K562 (cell line): ENCODE measurements at regions not wholly inside any gene's neighbourhood (a gene's known extent, or its start where the extent isn't known, plus 50 kb on each side); places are given as distances from the start of the nearest gene placed in this dataset.
"Not testable (repeated sequence)": the region's sequence is repeated elsewhere in the genome, so short reads cannot be mapped to it uniquely, and the experiment has no call there.

Source experiments
- ATAC-seq: fragments of 200-7000 bp; cut with Tn5 transposase; 3 replicates; pipeline ENCODE4 v1.9.1; 2020; ENCODE audit warnings: moderate library complexity
- BruUV-seq: library from RNA; stranded (reverse); fragments of 400-500 nt; replicated peaks from 2 replicates; lab custom pipeline; 2021; lab: Mats Ljungman, UMichigan
- CTCF ChIA-PET: fragments of 300-600 bp; formaldehyde crosslinking; extraction: SDS; loops from one replicate; lab custom pipeline; 2021; ENCODE audit warnings: low intra/inter-chr PET ratio; lab: Yijun Ruan, JAX
- POLR2A ChIA-PET: fragments of 300-600, 350-650 bp; sonication (Branson Sonifier 250); formaldehyde crosslinking; extraction: SDS; loops from one replicate; lab custom pipeline; 2021; ENCODE audit warnings: antibody characterized with exemption, inconsistent platforms; lab: Yijun Ruan, JAX
- DNase-seq, 4 experiments: peaks; one replicate each; pipeline versions ENCODE4 v3.0.0 to v3.0.0-alpha.2; 2011 to 2018; ENCODE audit warnings: low spot score in 3 of 4, mixed read lengths in 3 of 4; ENCODE audit errors: extremely low read depth in 1 of 4
- FAIRE-seq: peaks from 2 replicates; lab custom pipeline; 2011; peaks lifted over from hg19 to GRCh38; lab: Jason Lieb, UNC
- H2AFZ ChIP-seq: 2 replicates; pipeline ENCODE4 v1.6.0; 2011; ENCODE audit warnings: low read depth, low read length, control low read depth, inconsistent platforms
- H3K27ac ChIP-seq: fragments of 200-600 bp; 3 replicates; pipeline ENCODE4 v1.8.0; 2011; ENCODE audit warnings: low read depth, mild to moderate bottlenecking, control low read depth, inconsistent platforms, low read length, moderate library complexity, mixed read lengths; ENCODE audit errors: extremely low read depth
- H3K27me3 ChIP-seq, 2 experiments: fragments of 300-600 bp in 1 of 2; 2 replicates in 1 of 2; 3 replicates in 1 of 2; pipeline versions ENCODE4 v1.6.0 to v1.8.0; 2011; ENCODE audit warnings: inconsistent platforms in 2 of 2, low read length in 2 of 2, mild to moderate bottlenecking in 1 of 2, mixed read lengths in 1 of 2, moderate library complexity in 1 of 2; ENCODE audit not compliant: control insufficient read depth in 2 of 2, insufficient read depth in 2 of 2
- H3K36me3 ChIP-seq: fragments of 300-600 bp; 3 replicates; pipeline ENCODE4 v1.8.0; 2011; ENCODE audit warnings: mild to moderate bottlenecking, low read length, inconsistent platforms; ENCODE audit not compliant: control insufficient read depth, insufficient read depth
- H3K4me1 ChIP-seq, 2 experiments: fragments of 200-600 bp in 1 of 2; replicated peaks in 1 of 2; 2 replicates in 1 of 2; 3 replicates in 1 of 2; pipeline versions ENCODE4 v1.5.1 to v1.8.0; 2011; ENCODE audit warnings: inconsistent platforms in 2 of 2, low read length in 2 of 2, mild to moderate bottlenecking in 1 of 2, mixed read lengths in 1 of 2, moderate library complexity in 1 of 2; ENCODE audit not compliant: control insufficient read depth in 2 of 2, insufficient read depth in 2 of 2
- H3K4me2 ChIP-seq: 2 replicates; pipeline ENCODE4 v1.6.1; 2011; ENCODE audit warnings: low read length, control low read depth, inconsistent platforms, mixed read lengths; ENCODE audit not compliant: insufficient read depth
- H3K4me3 ChIP-seq: fragments of 200-600 bp; sonication (generic), shearing (Covaris generic); 2 replicates; pipeline ENCODE4 v1.5.1; 2016; ENCODE audit warnings: control low read depth, inconsistent platforms
- H3K79me2 ChIP-seq: fragments of 200-600 bp; 3 replicates; pipeline ENCODE4 v1.8.0; 2011; ENCODE audit warnings: low read length, inconsistent platforms; ENCODE audit not compliant: control insufficient read depth, insufficient read depth
- H3K9ac ChIP-seq, 2 experiments: 2 replicates each; pipeline versions ENCODE4 v1.6.0 to v1.6.1; 2011; ENCODE audit warnings: low read depth in 2 of 2, low read length in 2 of 2, control low read depth in 1 of 2, inconsistent platforms in 1 of 2, mild to moderate bottlenecking in 1 of 2, mixed read lengths in 1 of 2; ENCODE audit not compliant: insufficient read depth in 1 of 2
- H3K9me1 ChIP-seq: one replicate; pipeline ENCODE4 v1.6.0; 2011; ENCODE audit warnings: inconsistent platforms, mild to moderate bottlenecking, low read length, moderate library complexity; ENCODE audit not compliant: control insufficient read depth, insufficient read depth
- H3K9me3 ChIP-seq: replicated peaks from 2 replicates; pipeline ENCODE4 v1.5.1; 2011; ENCODE audit warnings: low read depth, low read length, inconsistent platforms; ENCODE audit not compliant: control insufficient read depth, insufficient read depth
- H4K20me1 ChIP-seq: replicated peaks from 2 replicates; pipeline ENCODE4 v1.6.1; 2011; ENCODE audit warnings: low read length, inconsistent platforms, mixed read lengths; ENCODE audit not compliant: control insufficient read depth, insufficient read depth
- ERF ChIP-seq: fragments of 450-650 bp; formaldehyde crosslinking; IDR thresholded peaks from 2 replicates; pipeline ENCODE4 v1.4.0; 2020; ENCODE audit warnings: mild to moderate bottlenecking, mixed read lengths
- HMG20B ChIP-seq: fragments of 250-450 bp; sonication (Bioruptor Pico); IDR thresholded peaks from 2 replicates; pipeline ENCODE4 v1.5.0; 2021; ENCODE audit warnings: mild to moderate bottlenecking
- NUFIP1 ChIP-seq: fragments of 450-650 bp; IDR thresholded peaks from 2 replicates; pipeline ENCODE4 v1.6.1; 2018; ENCODE audit not compliant: partially characterized antibody
- RAD21 ChIP-seq, 2 experiments: fragments of 250-450 bp in 1 of 2; fragments of 450-650 bp in 1 of 2; sonication (Bioruptor Pico) in 1 of 2; formaldehyde crosslinking in 1 of 2; IDR thresholded peaks in 1 of 2; conservative IDR thresholded peaks in 1 of 2; 2 replicates each; pipeline versions ENCODE4 v1.4.0 to v1.8.0; 2020 to 2022; ENCODE audit warnings: mild to moderate bottlenecking in 2 of 2, moderate library complexity in 1 of 2
- SRSF1 ChIP-seq: fragments of 200-400 bp; formaldehyde crosslinking; IDR thresholded peaks from 2 replicates; pipeline ENCODE4 v1.6.1; 2017; ENCODE audit warnings: mild to moderate bottlenecking, low read depth, low read length, moderate library complexity
- TGIF2 ChIP-seq: sonication (generic); formaldehyde crosslinking; IDR thresholded peaks from 2 replicates; pipeline ENCODE4 v1.8.1; 2022; ENCODE audit warnings: mild to moderate bottlenecking, missing genetic modification reagents, moderate library complexity
- TRIM28 ChIP-seq: fragments of 450-650 bp; IDR thresholded peaks from 2 replicates; pipeline ENCODE4 v1.6.1; 2017
- ZKSCAN1 ChIP-seq: fragments of 150-350 bp; IDR thresholded peaks from 2 replicates; pipeline ENCODE4 v1.6.1; 2016; ENCODE audit warnings: low read depth, low read length
- ZNF764 ChIP-seq: fragments of 250-450 bp; sonication (Bioruptor Pico); IDR thresholded peaks from 2 replicates; pipeline ENCODE4 v1.4.0; 2020; ENCODE audit warnings: low read depth, mild to moderate bottlenecking, moderate library complexity
- WGBS: fragments of 100-300 bp; shearing (Covaris generic); methylation state at CpG from one replicate; pipeline ENCODE4 v1.1.6; 2016; ENCODE audit warnings: low coverage, mixed read lengths; ENCODE audit not compliant: insufficient coverage; ENCODE audit errors: missing lambda C conversion rate; 5-methylcytosine and 5-hydroxymethylcytosine counted together
- in situ Hi-C: fragments of 300-500 bp; cut with MboI; formaldehyde crosslinking; loops from 4 replicates; pipeline ENCODE4 v1.15.0; 2018; ENCODE audit warnings: inconsistent platforms, mixed read lengths
- intact Hi-C: fragments of 100-400 bp; cut with micrococcal nuclease; formaldehyde crosslinking; loops from 2 replicates; pipeline ENCODE4 v1.14.2; 2022
- TF ChIP-seq, protein P1 (sequence below): fragments of 250-450 bp; sonication (Bioruptor Pico); IDR thresholded peaks from 2 replicates; pipeline ENCODE4 v1.8.0; 2022; ENCODE audit warnings: inconsistent platforms, mild to moderate bottlenecking, moderate library complexity, borderline replicate concordance
- TF ChIP-seq, protein P2 (sequence below): IDR thresholded peaks from 2 replicates; pipeline ENCODE4 v1.6.1; 2011; ENCODE audit not compliant: insufficient read length; ENCODE audit errors: extremely low read depth
- TF ChIP-seq, protein P3 (sequence below): sonication (generic); formaldehyde crosslinking; IDR thresholded peaks from 2 replicates; pipeline ENCODE4 v1.8.1; 2023; ENCODE audit warnings: missing genetic modification reagents, mild to moderate bottlenecking, borderline replicate concordance

DNA sequence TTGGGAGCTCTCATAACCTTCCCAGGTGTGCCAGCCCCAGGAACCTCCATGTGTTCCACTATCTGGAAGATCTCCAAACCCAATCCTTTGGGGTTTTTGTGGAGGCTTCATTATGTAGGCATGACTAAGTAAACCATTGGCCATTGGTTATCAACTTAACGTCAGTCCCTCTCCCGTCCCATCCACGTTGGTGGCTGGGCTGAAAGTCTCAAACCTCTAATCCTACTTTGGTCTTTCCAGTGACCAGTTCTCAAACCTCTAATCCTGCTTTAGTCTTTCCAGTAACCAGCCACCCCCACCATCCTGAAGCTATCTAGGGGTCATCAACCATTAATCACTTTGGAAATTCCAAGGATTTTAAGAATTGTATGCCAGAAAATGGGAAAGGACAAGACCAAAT is 704.7 kb upstream of the TMEFF2 start:
- Histone ChIP-seq H3K27ac (no peak overlapping the region), H2AFZ (no peak overlapping the region), H3K79me2 (no peaks in the 10 kb centered on the region), H3K4me1 (no peaks in the 10 kb centered on the region), H3K27me3 (no peaks in the 10 kb centered on the region), H4K20me1 (no peaks in the 10 kb centered on the region), H3K9ac (no peak overlapping the region), H3K36me3 (no peaks in the 10 kb centered on the region), H3K9me1 (no peaks in the 10 kb centered on the region), H3K4me3 (no peak overlapping the region), H3K9me3 (no peaks in the 10 kb centered on the region), H3K4me2 (no peak overlapping the region)
- DNase-seq (no peak), ATAC-seq (no peak), FAIRE-seq (no peak)
- intact Hi-C loops, result no loop called here
- CTCF ChIA-PET, result no interaction called here
- no TSS peak for BruUV-seq
- POLR2A ChIA-PET, result no interaction called here
- in situ Hi-C loops, result no loop called here
- TF ChIP-seq TGIF2, result no peak
- no peak for TF ChIP-seq ERF
- TF ChIP-seq, protein P1, sequence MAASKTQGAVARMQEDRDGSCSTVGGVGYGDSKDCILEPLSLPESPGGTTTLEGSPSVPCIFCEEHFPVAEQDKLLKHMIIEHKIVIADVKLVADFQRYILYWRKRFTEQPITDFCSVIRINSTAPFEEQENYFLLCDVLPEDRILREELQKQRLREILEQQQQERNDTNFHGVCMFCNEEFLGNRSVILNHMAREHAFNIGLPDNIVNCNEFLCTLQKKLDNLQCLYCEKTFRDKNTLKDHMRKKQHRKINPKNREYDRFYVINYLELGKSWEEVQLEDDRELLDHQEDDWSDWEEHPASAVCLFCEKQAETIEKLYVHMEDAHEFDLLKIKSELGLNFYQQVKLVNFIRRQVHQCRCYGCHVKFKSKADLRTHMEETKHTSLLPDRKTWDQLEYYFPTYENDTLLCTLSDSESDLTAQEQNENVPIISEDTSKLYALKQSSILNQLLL, result no peak
- TF ChIP-seq, protein P2, sequence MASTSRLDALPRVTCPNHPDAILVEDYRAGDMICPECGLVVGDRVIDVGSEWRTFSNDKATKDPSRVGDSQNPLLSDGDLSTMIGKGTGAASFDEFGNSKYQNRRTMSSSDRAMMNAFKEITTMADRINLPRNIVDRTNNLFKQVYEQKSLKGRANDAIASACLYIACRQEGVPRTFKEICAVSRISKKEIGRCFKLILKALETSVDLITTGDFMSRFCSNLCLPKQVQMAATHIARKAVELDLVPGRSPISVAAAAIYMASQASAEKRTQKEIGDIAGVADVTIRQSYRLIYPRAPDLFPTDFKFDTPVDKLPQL, result no peak
- TF ChIP-seq TRIM28, result no peak
- no peak for TF ChIP-seq HMG20B
- TF ChIP-seq, protein P3, sequence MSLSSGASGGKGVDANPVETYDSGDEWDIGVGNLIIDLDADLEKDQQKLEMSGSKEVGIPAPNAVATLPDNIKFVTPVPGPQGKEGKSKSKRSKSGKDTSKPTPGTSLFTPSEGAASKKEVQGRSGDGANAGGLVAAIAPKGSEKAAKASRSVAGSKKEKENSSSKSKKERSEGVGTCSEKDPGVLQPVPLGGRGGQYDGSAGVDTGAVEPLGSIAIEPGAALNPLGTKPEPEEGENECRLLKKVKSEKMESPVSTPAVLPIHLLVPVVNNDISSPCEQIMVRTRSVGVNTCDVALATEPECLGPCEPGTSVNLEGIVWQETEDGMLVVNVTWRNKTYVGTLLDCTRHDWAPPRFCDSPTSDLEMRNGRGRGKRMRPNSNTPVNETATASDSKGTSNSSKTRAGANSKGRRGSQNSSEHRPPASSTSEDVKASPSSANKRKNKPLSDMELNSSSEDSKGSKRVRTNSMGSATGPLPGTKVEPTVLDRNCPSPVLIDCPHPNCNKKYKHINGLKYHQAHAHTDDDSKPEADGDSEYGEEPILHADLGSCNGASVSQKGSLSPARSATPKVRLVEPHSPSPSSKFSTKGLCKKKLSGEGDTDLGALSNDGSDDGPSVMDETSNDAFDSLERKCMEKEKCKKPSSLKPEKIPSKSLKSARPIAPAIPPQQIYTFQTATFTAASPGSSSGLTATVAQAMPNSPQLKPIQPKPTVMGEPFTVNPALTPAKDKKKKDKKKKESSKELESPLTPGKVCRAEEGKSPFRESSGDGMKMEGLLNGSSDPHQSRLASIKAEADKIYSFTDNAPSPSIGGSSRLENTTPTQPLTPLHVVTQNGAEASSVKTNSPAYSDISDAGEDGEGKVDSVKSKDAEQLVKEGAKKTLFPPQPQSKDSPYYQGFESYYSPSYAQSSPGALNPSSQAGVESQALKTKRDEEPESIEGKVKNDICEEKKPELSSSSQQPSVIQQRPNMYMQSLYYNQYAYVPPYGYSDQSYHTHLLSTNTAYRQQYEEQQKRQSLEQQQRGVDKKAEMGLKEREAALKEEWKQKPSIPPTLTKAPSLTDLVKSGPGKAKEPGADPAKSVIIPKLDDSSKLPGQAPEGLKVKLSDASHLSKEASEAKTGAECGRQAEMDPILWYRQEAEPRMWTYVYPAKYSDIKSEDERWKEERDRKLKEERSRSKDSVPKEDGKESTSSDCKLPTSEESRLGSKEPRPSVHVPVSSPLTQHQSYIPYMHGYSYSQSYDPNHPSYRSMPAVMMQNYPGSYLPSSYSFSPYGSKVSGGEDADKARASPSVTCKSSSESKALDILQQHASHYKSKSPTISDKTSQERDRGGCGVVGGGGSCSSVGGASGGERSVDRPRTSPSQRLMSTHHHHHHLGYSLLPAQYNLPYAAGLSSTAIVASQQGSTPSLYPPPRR (CRISPR knock-in tag), result no peak
- TF ChIP-seq SRSF1, result no peak
- no peak for TF ChIP-seq NUFIP1
- no peak for TF ChIP-seq RAD21 (CRISPR knock-in tag; conservative IDR thresholded peaks at IDR 0.05 in 1 of 2, IDR thresholded peaks at IDR 0.05 in 1 of 2)
- TF ChIP-seq ZNF764, result no peak
- TF ChIP-seq ZKSCAN1, result no peak
- 3% methylated on average over 3 of the region's 3 CpGs for WGBS

DNA sequence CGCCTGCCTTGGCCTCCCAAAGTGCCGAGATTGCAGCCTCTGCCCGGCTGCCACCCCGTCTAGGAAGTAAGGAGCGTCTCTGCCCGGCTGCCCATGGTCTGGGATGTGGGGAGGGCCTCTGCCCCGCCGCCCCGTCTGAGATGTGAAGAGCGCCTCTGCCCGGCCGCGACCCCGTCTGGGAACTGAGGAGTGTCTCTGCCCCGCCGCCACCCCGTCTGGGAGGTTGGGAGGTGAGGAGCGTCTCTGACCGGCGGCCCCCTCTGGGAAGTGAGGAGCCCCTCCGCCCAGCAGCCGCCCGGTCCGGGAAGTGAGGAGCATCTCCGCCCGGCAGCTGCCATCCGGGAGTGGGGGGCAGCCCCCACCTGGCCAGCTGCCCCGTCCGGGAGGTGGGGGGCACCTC is 699.2 kb upstream of the TMEFF2 start:
- intact Hi-C loops, H2AFZ ChIP-seq, H3K4me1 ChIP-seq, H3K27me3 ChIP-seq, H3K27ac ChIP-seq, H3K4me2 ChIP-seq, H3K9ac ChIP-seq, POLR2A ChIA-PET, BruUV-seq, FAIRE-seq, CTCF ChIA-PET, in situ Hi-C loops, H3K9me1 ChIP-seq, H3K36me3 ChIP-seq, DNase-seq, H3K4me3 ChIP-seq, H3K79me2 ChIP-seq, ATAC-seq, H4K20me1 ChIP-seq, H3K9me3 ChIP-seq: not testable (repeated sequence)
- WGBS, result 0% methylated on average over 3 of the region's 29 CpGs
